Chondrocyte (in vitro differentiated cells): ENCODE measurements at regions not wholly inside any gene's neighbourhood (a gene's known extent, or its start where the extent isn't known, plus 50 kb on each side); places are given as distances from the start of the nearest gene placed in this dataset.
"Not testable (repeated sequence)": the region's sequence is repeated elsewhere in the genome, so short reads cannot be mapped to it uniquely, and the experiment has no call there.

Experiments
- DNase-seq: peaks from one replicate; pipeline ENCODE4 v3.0.0; 2021; ENCODE audit warnings: mixed read lengths, low spot score
- H3K27ac Mint-ChIP-seq: one replicate; pipeline ENCODE4 v1.8.0; 2021; ENCODE audit warnings: mild to moderate bottlenecking, moderate library complexity, mixed read lengths; ENCODE audit not compliant: unreplicated experiment
- H3K27me3 Mint-ChIP-seq: 2 replicates; pipeline ENCODE4 v1.8.0; 2021; ENCODE audit warnings: low read depth, mixed read lengths
- H3K36me3 Mint-ChIP-seq: 2 replicates; pipeline ENCODE4 v1.8.0; 2021; ENCODE audit warnings: low read depth, mixed read lengths
- H3K4me1 Mint-ChIP-seq: 2 replicates; pipeline ENCODE4 v1.8.0; 2021; ENCODE audit warnings: low read depth, mild to moderate bottlenecking, mixed read lengths
- H3K4me3 Mint-ChIP-seq: one replicate; pipeline ENCODE4 v1.8.0; 2021; ENCODE audit warnings: mild to moderate bottlenecking, moderate library complexity, mixed read lengths; ENCODE audit not compliant: unreplicated experiment
- H3K9me3 Mint-ChIP-seq: 2 replicates; pipeline ENCODE4 v1.8.0; 2021; ENCODE audit warnings: low read depth, mixed read lengths
- CTCF ChIP-seq: fragments of 200-600 bp; sonication (generic); IDR thresholded peaks from 2 replicates; pipeline ENCODE4 v1.5.0; 2021; ENCODE audit warnings: antibody characterized with exemption, mild to moderate bottlenecking, moderate library complexity

- H3K9me3 Mint-ChIP-seq = peaks cover 3% of the 10 kb centered on the region
- no peak overlapping the region for H3K4me3 Mint-ChIP-seq
- H3K4me1 Mint-ChIP-seq = no peaks in the 10 kb centered on the region
- H3K27ac Mint-ChIP-seq = no peak overlapping the region
- H3K36me3 Mint-ChIP-seq = no peaks in the 10 kb centered on the region
- H3K27me3 Mint-ChIP-seq = no peaks in the 10 kb centered on the region
- TF ChIP-seq CTCF = no peak
- DNase-seq = no peak
These were observed 148.1 kb downstream of the LMNTD1 start for GRCh38 chr12:25404955-25405354.

GRCh38 chr12:25401547-25402345, 151.0 kb upstream of the KRAS start:
- Mint-ChIP-seq H3K4me3 (no peak overlapping the region), H3K36me3 (no peaks in the 10 kb centered on the region), H3K27me3 (no peaks in the 10 kb centered on the region), H3K9me3 (peaks cover 2% of the 10 kb centered on the region), H3K4me1 (no peaks in the 10 kb centered on the region), H3K27ac (no peak overlapping the region)
- no peak for TF ChIP-seq CTCF
- DNase-seq = no peak

DNA sequence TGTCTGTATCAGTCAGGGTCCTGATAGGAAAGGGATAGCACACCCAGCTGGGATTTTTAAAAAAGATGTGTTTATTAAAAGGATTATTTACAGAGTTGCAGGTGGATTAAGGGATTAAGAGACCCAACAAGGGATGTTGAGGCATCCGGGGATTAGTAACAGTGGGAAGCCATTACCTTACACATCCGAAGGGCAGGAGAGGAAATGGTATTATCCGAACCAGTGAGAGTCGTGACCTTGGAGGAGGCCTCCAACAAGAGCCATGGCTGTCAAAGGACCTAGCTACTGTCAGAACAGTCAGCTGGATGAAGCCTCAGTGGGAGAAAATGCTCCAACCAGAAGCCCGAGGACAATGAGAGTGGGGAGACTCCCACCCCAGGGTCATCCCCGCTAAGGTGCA, 146.3 kb upstream of the KRAS start:
- Mint-ChIP-seq H3K27ac (no peak overlapping the region), H3K4me1 (no peaks in the 10 kb centered on the region), H3K4me3 (no peak overlapping the region), H3K36me3 (no peaks in the 10 kb centered on the region), H3K9me3 (peaks cover 2% of the 10 kb centered on the region), H3K27me3 (no peaks in the 10 kb centered on the region)
- TF ChIP-seq CTCF = no peak
- no peak for DNase-seq

- Mint-ChIP-seq H3K27ac (no peak overlapping the region), H3K4me3 (no peak overlapping the region), H3K27me3 (no peaks in the 10 kb centered on the region), H3K36me3 (no peaks in the 10 kb centered on the region), H3K4me1 (no peaks in the 10 kb centered on the region), H3K9me3 (no peaks in the 10 kb centered on the region)
- DNase-seq = no peak
- TF ChIP-seq CTCF = no peak
These were observed 144.5 kb upstream of the KRAS start for GRCh38 chr12:25395227-25395626.

- not testable (repeated sequence) for H3K9me3 Mint-ChIP-seq, H3K4me1 Mint-ChIP-seq, H3K27me3 Mint-ChIP-seq, H3K27ac Mint-ChIP-seq, H3K36me3 Mint-ChIP-seq, H3K4me3 Mint-ChIP-seq, DNase-seq
These were observed 144.0 kb upstream of the KRAS start for GRCh38 chr12:25394775-25395174.

- no peak for TF ChIP-seq CTCF
- no peaks in the 10 kb centered on the region for H3K9me3 Mint-ChIP-seq
- no peaks in the 10 kb centered on the region for H3K4me1 Mint-ChIP-seq
- no peak overlapping the region for H3K4me3 Mint-ChIP-seq
- H3K27ac Mint-ChIP-seq = no peak overlapping the region
- no peak for DNase-seq
- H3K36me3 Mint-ChIP-seq = no peaks in the 10 kb centered on the region
- no peaks in the 10 kb centered on the region for H3K27me3 Mint-ChIP-seq
These were observed 143.3 kb upstream of the KRAS start for GRCh38 chr12:25394025-25394424.

DNA sequence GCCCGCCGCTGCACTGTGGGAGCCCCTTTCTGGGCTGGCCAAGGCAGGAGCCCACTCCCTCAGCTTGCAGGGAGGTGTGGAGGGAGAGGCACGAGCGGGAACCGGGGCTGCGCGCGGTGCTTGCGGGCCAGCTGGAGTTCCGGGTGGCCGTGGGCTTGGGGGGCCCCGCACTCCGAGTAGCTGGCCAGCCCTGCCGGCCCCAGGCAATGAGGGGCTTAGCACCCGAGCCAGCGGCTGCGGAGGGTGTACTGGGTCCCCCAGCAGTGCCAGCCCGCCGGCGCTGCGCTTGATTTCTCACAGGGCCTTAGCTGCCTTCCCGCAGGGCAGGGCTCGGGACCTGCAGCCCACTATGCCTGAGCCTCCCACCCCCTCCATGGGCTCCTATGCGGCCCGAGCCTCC, 140.6 kb upstream of the KRAS start:
- H3K9me3 Mint-ChIP-seq, H3K36me3 Mint-ChIP-seq, H3K27me3 Mint-ChIP-seq, H3K4me1 Mint-ChIP-seq, DNase-seq, H3K27ac Mint-ChIP-seq, H3K4me3 Mint-ChIP-seq: not testable (repeated sequence)
